ENCODE measurements at regions not wholly inside any gene's neighbourhood (a gene's known extent, or its start where the extent isn't known, plus 50 kb on each side); places are given as distances from the start of the nearest gene placed in this dataset.

DNA sequence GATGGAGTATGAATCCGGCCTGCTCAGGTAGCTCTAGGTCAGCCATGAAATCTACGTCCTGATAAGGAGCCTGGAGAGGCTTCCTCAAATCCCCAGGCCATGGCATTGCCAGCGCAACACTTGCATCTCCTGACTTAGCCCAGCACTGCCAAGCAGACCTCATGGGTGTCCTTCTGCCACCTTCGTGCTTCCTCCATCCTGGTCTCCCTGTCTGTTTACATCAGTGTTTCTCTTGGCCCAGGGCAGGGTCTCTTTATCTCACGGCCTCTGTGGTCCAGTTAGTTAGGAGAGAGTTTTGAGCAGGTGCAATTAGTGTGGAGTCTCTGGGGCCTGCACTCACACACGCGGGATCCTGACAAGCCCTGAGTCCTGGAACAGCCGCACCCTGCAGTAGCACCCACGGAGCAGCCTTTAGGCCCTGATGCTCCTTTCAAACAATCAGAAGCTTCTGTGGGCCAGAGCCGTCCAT is 193.1 kb upstream of the ARL4C start:
- Histone ChIP-seq H3K27ac (ENCODE audit: low read depth, low read length, poor library complexity, severe bottlenecking) (no peak overlapping the region), H3K36me3 (ENCODE audit: insufficient read depth, low read length) (no peaks in the 10 kb centered on the region)

GRCh38 chr2:234687718-234688475 is 191.0 kb upstream of the ARL4C start:
- Histone ChIP-seq H3K9me3 (ENCODE audit: low read length) (no peaks in the 10 kb centered on the region), H3F3A (ENCODE audit: insufficient read depth, low read length) (no peaks in the 10 kb centered on the region), H3K4me3 (ENCODE audit: low read depth, low read length, poor library complexity, severe bottlenecking) (no peak overlapping the region), H3K27me3 (ENCODE audit: insufficient read depth, low read length) (no peaks in the 10 kb centered on the region), H3K9ac (ENCODE audit: low read length) (no peak overlapping the region), H3K4me2 (ENCODE audit: low read length) (no peak overlapping the region), H2AFZ (ENCODE audit: low read length) (no peak overlapping the region), H3K27ac (ENCODE audit: low read depth, low read length, poor library complexity, severe bottlenecking) (no peak overlapping the region), H3K9me2 (ENCODE audit: low read depth, low read length) (no peaks in the 10 kb centered on the region), H4K20me1 (ENCODE audit: insufficient read depth, low read length) (no peaks in the 10 kb centered on the region), H3K36me3 (ENCODE audit: insufficient read depth, low read length) (no peaks in the 10 kb centered on the region), H3K4me1 (ENCODE audit: insufficient read depth, low read length, severe bottlenecking) (no peaks in the 10 kb centered on the region), H3K79me2 (ENCODE audit: insufficient read depth, low read length) (no peaks in the 10 kb centered on the region)
- TF ChIP-seq EZH2 (IDR thresholded peaks at IDR 0.05; ENCODE audit: borderline replicate concordance, low read length) (no peak), CTCF (IDR thresholded peaks at IDR 0.05; ENCODE audit: low read length) (no peak)

More for the DNA sequence above, 193.1 kb upstream of the ARL4C start:
- Histone ChIP-seq H3K9me2 (ENCODE audit: low read depth, low read length) (no peaks in the 10 kb centered on the region), H3K4me3 (ENCODE audit: low read depth, low read length, poor library complexity, severe bottlenecking) (no peak overlapping the region), H2AFZ (ENCODE audit: low read length) (no peak overlapping the region), H3K4me2 (ENCODE audit: low read length) (no peak overlapping the region), H3F3A (ENCODE audit: insufficient read depth, low read length) (no peaks in the 10 kb centered on the region), H4K20me1 (ENCODE audit: insufficient read depth, low read length) (no peaks in the 10 kb centered on the region), H3K79me2 (ENCODE audit: insufficient read depth, low read length) (no peaks in the 10 kb centered on the region), H3K27me3 (ENCODE audit: insufficient read depth, low read length) (no peaks in the 10 kb centered on the region), H3K9ac (ENCODE audit: low read length) (no peak overlapping the region), H3K9me3 (ENCODE audit: low read length) (no peaks in the 10 kb centered on the region), H3K4me1 (ENCODE audit: insufficient read depth, low read length, severe bottlenecking) (no peaks in the 10 kb centered on the region)
- TF ChIP-seq EZH2 (IDR thresholded peaks at IDR 0.05; ENCODE audit: borderline replicate concordance, low read length): no peak
- no peak for TF ChIP-seq CTCF (IDR thresholded peaks at IDR 0.05; ENCODE audit: low read length)

DNA sequence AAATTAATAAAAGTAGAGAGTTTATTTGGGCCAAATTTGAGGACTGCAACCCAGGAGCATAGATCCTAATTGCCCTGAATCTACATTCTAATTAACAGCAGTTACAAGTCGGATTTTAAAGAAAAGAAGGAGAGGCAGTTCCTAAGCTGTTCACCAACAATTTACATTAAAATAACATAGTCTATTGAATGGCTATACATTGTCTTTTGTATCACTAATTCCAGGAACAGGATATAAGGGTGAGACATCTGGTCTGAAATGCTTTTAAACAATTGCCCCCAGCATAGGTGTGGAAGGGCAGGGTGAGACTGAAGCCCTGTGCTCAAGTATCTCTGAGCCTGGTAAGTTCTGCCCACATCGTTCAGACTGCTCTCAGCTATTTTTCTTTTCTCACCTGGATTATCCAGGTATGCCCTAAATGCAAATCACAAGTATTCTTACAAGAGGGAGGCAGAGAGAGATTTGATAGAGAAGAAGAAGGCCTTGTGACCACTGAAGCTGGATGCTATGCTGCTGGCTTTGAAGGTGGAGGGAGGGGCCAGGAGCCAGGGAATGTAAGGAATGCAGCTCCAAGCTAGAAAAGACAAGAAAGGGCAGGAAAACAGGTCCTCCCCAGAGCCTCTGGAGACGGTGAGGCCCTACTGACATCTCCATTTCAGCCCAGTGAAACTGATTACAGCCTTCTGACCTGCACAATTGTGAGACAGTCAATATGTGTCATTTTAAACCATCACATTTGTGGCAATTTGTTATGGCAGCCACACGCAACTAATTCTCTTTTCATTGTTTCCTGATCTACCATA is 189.4 kb upstream of the ARL4C start:
- Histone ChIP-seq H3K27me3 (ENCODE audit: insufficient read depth, low read length) (no peaks in the 10 kb centered on the region), H3K79me2 (ENCODE audit: insufficient read depth, low read length) (no peaks in the 10 kb centered on the region), H3K4me1 (ENCODE audit: insufficient read depth, low read length, severe bottlenecking) (no peaks in the 10 kb centered on the region), H3K9me3 (ENCODE audit: low read length) (no peaks in the 10 kb centered on the region), H3K27ac (ENCODE audit: low read depth, low read length, poor library complexity, severe bottlenecking) (no peak overlapping the region), H3K9ac (ENCODE audit: low read length) (no peak overlapping the region), H4K20me1 (ENCODE audit: insufficient read depth, low read length) (no peaks in the 10 kb centered on the region), H3F3A (ENCODE audit: insufficient read depth, low read length) (no peaks in the 10 kb centered on the region), H3K9me2 (ENCODE audit: low read depth, low read length) (no peaks in the 10 kb centered on the region), H3K4me2 (ENCODE audit: low read length) (no peak overlapping the region), H3K4me3 (ENCODE audit: low read depth, low read length, poor library complexity, severe bottlenecking) (no peak overlapping the region), H2AFZ (ENCODE audit: low read length) (no peak overlapping the region), H3K36me3 (ENCODE audit: insufficient read depth, low read length) (no peaks in the 10 kb centered on the region)
- TF ChIP-seq CTCF (IDR thresholded peaks at IDR 0.05; ENCODE audit: low read length): no peak
- TF ChIP-seq EZH2 (IDR thresholded peaks at IDR 0.05; ENCODE audit: borderline replicate concordance, low read length): no peak

Measured in OCI-LY1 (cell line).